NB4 (cell line): ENCODE measurements at regions not wholly inside any gene's neighbourhood (a gene's known extent, or its start where the extent isn't known, plus 50 kb on each side); places are given as distances from the start of the nearest gene placed in this dataset.
A peak's percentile ranks its signal among the peaks of the same experiment; 100 is the strongest.

Experiments
- DNase-seq: peaks from one replicate; pipeline ENCODE4 v3.0.0; 2010; ENCODE audit warnings: low read depth
- H3K4me3 ChIP-seq: one replicate; pipeline ENCODE4 v1.5.1; 2011; ENCODE audit warnings: mild to moderate bottlenecking, low read depth, low read length, moderate library complexity
- MYC ChIP-seq: IDR thresholded peaks from 2 replicates; pipeline ENCODE4 v1.6.1; 2011; ENCODE audit warnings: low read depth, low read length
- POLR2A ChIP-seq: IDR thresholded peaks from 2 replicates; pipeline ENCODE4 v1.6.1; 2011; ENCODE audit warnings: mild to moderate bottlenecking; ENCODE audit not compliant: insufficient read length; ENCODE audit errors: extremely low read depth
- TF ChIP-seq, protein P1 (sequence below): IDR thresholded peaks from one replicate; pipeline ENCODE4 v1.5.1; 2012; ENCODE audit warnings: low read depth, low read length
- TF ChIP-seq, protein P2 (sequence below): IDR thresholded peaks from 2 replicates; pipeline ENCODE4 v1.6.1; 2011; ENCODE audit warnings: low read depth, low read length

DNA sequence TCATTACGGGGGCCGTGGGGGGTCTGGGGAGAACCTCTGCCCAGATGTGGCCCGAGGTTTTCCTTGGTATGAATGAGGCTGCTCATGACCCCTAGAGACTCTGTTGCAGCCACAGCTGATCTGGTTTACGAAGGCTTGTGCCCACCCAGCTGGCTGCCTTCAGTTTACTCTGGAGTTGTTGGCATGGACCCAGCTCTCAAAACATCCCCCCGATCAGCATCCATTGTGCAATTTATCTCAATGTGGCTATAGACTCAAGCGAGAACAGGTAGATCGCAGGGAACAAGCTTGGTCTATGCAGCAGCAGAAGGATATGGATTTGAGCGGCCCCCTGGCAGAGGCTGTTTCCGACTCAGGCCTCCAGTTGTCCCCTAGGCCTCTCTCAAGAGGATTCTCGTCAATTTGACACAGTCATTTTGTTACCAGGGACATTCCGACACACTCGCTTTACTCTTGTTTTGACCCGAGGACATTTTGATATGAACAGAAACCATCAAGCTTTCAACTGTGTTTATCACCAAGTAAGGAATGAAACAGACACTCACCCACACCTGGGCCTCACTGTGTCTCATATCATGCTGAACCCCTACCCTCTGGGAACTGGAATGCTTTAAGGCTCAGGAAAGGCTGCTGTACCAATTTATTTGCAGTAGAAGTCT is 161.5 kb downstream of the KATNAL1 start:
- no peak for TF ChIP-seq POLR2A
- TF ChIP-seq, protein P1, sequence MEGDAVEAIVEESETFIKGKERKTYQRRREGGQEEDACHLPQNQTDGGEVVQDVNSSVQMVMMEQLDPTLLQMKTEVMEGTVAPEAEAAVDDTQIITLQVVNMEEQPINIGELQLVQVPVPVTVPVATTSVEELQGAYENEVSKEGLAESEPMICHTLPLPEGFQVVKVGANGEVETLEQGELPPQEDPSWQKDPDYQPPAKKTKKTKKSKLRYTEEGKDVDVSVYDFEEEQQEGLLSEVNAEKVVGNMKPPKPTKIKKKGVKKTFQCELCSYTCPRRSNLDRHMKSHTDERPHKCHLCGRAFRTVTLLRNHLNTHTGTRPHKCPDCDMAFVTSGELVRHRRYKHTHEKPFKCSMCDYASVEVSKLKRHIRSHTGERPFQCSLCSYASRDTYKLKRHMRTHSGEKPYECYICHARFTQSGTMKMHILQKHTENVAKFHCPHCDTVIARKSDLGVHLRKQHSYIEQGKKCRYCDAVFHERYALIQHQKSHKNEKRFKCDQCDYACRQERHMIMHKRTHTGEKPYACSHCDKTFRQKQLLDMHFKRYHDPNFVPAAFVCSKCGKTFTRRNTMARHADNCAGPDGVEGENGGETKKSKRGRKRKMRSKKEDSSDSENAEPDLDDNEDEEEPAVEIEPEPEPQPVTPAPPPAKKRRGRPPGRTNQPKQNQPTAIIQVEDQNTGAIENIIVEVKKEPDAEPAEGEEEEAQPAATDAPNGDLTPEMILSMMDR: no peak
- no peak for TF ChIP-seq MYC
- no peak for DNase-seq
- no peak overlapping the region for H3K4me3 ChIP-seq

DNA sequence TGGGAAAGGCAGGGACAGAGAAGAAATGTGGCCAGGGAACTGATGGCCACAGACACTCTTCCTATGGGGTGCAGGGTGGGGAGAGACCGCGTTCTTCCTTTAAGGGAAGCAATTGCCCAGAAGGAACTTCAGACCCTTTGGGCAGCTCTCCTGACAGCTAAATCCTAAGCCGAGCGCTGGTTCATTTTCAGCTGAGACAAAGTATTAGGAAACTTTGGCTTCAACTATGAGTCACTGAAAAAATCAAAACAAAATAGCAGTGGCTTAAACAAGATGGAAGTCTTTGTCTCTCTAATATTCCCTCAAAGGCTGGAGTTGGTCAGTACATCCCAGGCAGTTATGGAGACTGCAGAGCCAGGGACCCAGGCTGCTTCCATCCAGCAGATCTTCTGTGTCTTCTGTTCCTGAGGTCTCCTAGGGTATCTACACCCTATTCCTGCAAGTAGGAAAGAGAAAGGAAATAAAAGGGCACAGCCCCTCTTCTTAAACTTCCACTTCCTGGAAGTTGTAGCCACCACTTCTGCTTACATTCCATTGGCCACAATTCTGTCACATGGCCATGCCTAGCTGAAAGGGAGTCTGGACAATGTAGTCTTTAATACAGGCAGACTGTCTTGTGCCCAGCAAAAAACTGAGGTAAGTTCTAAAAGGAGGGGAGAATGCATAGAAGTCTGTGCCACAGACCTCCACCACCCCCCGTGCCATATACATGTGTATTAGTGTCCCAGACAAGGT is 163.5 kb downstream of the KATNAL1 start:
- no peak for TF ChIP-seq MYC
- TF ChIP-seq, protein P1: no peak
- TF ChIP-seq, protein P2, sequence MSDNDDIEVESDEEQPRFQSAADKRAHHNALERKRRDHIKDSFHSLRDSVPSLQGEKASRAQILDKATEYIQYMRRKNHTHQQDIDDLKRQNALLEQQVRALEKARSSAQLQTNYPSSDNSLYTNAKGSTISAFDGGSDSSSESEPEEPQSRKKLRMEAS: peak; percentile 52
- TF ChIP-seq POLR2A: no peak
- H3K4me3 ChIP-seq: no peak overlapping the region
- DNase-seq: peak; percentile 43

DNA sequence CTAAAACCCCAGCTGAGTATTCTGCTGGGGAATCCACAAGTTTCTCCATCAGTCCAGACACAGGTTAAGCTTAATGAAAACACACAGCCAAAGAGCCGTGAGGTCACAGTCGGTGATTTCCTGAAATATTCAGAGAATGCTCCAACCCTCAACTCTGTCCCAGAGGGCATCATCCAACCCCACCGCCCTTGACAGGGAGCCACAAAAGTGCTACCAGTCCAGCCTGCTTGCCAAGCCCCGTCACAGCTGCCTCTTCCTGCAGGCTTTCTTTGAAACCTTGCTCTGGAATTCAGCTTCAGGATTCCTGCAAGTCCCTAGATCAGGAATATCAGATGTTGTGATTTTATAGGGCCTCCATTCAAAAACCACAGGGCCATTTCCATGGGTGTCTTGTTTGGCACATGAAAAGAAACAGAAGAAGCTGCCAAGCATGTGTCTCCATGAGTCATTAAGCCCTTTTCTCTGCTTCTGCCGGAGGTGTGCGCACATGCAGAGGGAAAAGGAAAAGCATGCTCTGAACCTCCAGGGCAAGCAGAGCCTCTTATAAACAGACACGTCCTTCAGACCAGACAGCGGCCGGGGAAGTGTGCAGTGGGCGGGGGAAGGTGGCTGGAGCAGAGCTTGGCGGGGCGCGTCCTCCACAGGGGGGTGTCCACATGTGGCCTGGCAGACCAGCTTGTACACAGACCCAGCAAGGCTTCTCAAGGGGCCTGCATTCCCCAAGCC is 164.7 kb downstream of the KATNAL1 start:
- DNase-seq: no peak
- no peak for TF ChIP-seq MYC
- TF ChIP-seq, protein P2: peak; percentile 29; the same call in 1 of the 2 replicates
- H3K4me3 ChIP-seq: no peak overlapping the region

DNA sequence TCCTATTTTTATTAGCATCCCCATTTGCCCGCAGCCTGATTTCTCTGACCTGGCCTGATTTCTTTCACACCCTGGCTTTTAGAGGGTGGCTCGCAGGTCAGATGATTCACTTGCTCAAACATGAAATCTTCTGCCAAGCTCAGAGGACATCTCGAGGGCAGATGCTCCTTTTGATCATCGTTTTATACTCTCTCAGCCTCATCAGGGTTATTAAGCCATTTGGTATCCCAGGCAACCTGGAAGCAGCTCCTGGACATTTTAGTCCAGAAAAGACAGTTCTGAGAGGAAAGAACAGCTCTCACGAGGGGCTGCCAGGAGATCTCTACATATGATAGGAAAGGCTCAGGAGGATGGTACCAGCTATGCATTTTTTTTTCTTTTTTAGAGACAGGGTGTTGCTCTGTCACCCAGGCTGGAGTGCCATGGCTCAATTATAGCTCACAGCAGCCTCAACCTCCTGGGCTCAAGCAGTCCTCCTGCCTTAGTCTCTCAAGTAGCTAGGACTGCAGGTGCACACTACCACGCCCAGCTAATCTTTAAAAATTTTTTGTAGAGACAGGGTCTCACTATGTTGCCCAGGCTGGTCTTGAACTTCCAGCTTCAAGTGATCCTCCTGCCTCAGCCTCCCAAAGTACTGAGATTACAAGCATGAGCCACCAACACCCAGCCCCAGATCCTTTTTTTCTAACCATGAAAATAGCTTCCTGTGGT is 165.4 kb downstream of the KATNAL1 start:
- DNase-seq: no peak

DNA sequence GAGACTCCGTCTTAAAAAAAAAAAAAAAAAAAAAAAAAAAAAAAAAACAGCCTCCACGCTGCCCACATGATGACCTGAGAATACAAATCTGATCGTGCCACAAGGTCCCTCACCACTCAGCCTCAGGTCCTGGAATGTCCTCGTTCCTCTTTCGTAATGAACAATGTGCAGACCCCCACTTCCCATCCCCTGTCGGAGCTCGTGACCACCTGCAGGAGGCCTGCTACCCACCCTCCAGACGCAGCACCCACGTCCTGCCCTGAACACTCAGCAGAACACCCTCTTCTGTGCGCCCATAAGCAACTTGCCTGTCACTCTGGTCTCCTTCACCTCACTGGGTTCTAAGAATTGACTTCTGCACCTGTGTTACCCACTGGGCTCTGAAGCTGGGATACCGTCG is 166.4 kb downstream of the KATNAL1 start:
- no peak overlapping the region for H3K4me3 ChIP-seq
- no peak for DNase-seq
- TF ChIP-seq, protein P2: no peak
- no peak for TF ChIP-seq POLR2A
- TF ChIP-seq, protein P1: no peak
- TF ChIP-seq MYC: no peak

More for the DNA sequence above, 165.4 kb downstream of the KATNAL1 start:
- TF ChIP-seq, protein P1: no peak
- TF ChIP-seq, protein P2: no peak
- H3K4me3 ChIP-seq: no peak overlapping the region

DNA sequence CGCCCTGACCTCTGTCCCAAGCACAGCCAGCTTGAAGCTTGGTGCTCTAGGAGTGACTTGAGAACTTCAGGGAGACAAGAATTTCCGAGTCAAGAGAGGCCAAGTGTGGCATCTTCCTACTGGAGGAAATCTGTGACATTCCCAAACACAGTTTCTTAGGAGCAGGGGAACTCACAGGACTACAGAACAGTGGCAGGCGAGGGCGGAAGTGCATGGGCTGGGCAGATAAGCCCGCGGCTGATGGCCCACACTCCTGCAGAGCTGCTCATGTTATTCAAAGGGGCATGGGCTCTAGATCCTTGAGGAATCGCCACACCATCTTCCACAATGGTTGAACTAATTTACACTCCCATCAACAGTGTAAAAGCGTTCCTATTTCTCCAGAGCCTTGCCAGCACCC is 168.8 kb downstream of the KATNAL1 start:
- TF ChIP-seq, protein P2: no peak
- TF ChIP-seq MYC (no peak), POLR2A (no peak)
- TF ChIP-seq, protein P1: no peak
- DNase-seq: no peak

More for the DNA sequence above, 168.8 kb downstream of the KATNAL1 start:
- H3K4me3 ChIP-seq: no peak overlapping the region
